Activated CD8-positive, alpha-beta T cell treated with anti-CD3 and anti-CD28 coated beads for 36 hours (primary cell): ENCODE measurements at regions not wholly inside any gene's neighbourhood (a gene's known extent, or its start where the extent isn't known, plus 50 kb on each side); places are given as distances from the start of the nearest gene placed in this dataset.

Experiments
- ATAC-seq: fragments of 200-7000 bp; cut with Tn5 transposase; one replicate; pipeline ENCODE4 v1.10.0; 2021; ENCODE audit warnings: mild to moderate bottlenecking, moderate library complexity
- CTCF ChIA-PET: fragments of 350-600 bp; sonication (Branson Sonifier 250); formaldehyde crosslinking; loops from one replicate; lab custom pipeline; 2021; ENCODE audit warnings: antibody characterized with exemption; lab: Charles Lee
- POLR2A ChIA-PET: fragments of 350-600 bp; sonication (Branson Sonifier 250); formaldehyde crosslinking; loops from one replicate; lab custom pipeline; 2021; ENCODE audit warnings: antibody characterized with exemption; lab: Charles Lee
- DNase-seq: peaks from one replicate; pipeline ENCODE4 v3.0.0-alpha.2; 2020
- H3K27ac Mint-ChIP-seq: one replicate; pipeline ENCODE4 v1.8.0; 2021; ENCODE audit warnings: mild to moderate bottlenecking, mixed read lengths
- H3K27me3 Mint-ChIP-seq: one replicate; pipeline ENCODE4 v1.8.0; 2021; ENCODE audit warnings: mixed read lengths
- H3K36me3 Mint-ChIP-seq: one replicate; pipeline ENCODE4 v1.8.0; 2021; ENCODE audit warnings: low read depth, mixed read lengths
- H3K4me1 Mint-ChIP-seq: one replicate; pipeline ENCODE4 v1.8.0; 2021; ENCODE audit warnings: low read depth, mixed read lengths
- H3K4me3 Mint-ChIP-seq: one replicate; pipeline ENCODE4 v1.8.0; 2021; ENCODE audit warnings: mild to moderate bottlenecking, moderate library complexity, mixed read lengths
- H3K9me3 Mint-ChIP-seq: one replicate; pipeline ENCODE4 v1.8.0; 2021; ENCODE audit warnings: mixed read lengths
- CTCF ChIP-seq: fragments of 200-600 bp; IDR thresholded peaks from one replicate; pipeline ENCODE4 v1.8.0; 2022; ENCODE audit warnings: antibody characterized with exemption, mild to moderate bottlenecking
- intact Hi-C: fragments of 100-400 bp; cut with micrococcal nuclease; formaldehyde crosslinking; loops from one replicate; pipeline ENCODE4 v1.10.0; 2022

- peaks cover 9% of the 10 kb centered on the region for H3K27me3 Mint-ChIP-seq
- peaks cover 2% of the 10 kb centered on the region for H3K9me3 Mint-ChIP-seq
- no peak overlapping the region for H3K27ac Mint-ChIP-seq
- no peak overlapping the region for H3K4me3 Mint-ChIP-seq
- DNase-seq (no peak), ATAC-seq (no peak)
- intact Hi-C loops: no loop called here
- H3K36me3 Mint-ChIP-seq: no peaks in the 10 kb centered on the region
- CTCF ChIA-PET: no interaction called here
- H3K4me1 Mint-ChIP-seq: no peaks in the 10 kb centered on the region
- no peak for TF ChIP-seq CTCF
- POLR2A ChIA-PET: no interaction called here
Measured at GRCh38 chr11:70744396-70745185, 346.3 kb downstream of the CTTN start.

- TF ChIP-seq CTCF: no peak
- POLR2A ChIA-PET: no interaction called here
- intact Hi-C loops: no loop called here
Measured at GRCh38 chr11:70745451-70745850, 347.1 kb downstream of the CTTN start.

GRCh38 chr11:70745941-70746340 is 347.6 kb downstream of the CTTN start:
- DNase-seq: no peak
- no peak for TF ChIP-seq CTCF
- ChIA-PET CTCF (no interaction called here), POLR2A (no interaction called here)
- Mint-ChIP-seq H3K4me3 (no peak overlapping the region), H3K36me3 (no peaks in the 10 kb centered on the region), H3K4me1 (no peaks in the 10 kb centered on the region), H3K9me3 (peaks cover 11% of the 10 kb centered on the region), H3K27ac (no peak overlapping the region), H3K27me3 (peaks cover 9% of the 10 kb centered on the region)
- intact Hi-C loops: no loop called here
- ATAC-seq: no peak

More at GRCh38 chr11:70745451-70745850, 347.1 kb downstream of the CTTN start:
- peaks cover 7% of the 10 kb centered on the region for H3K9me3 Mint-ChIP-seq
- CTCF ChIA-PET: no interaction called here
- H3K4me1 Mint-ChIP-seq: no peaks in the 10 kb centered on the region
- no peak overlapping the region for H3K27ac Mint-ChIP-seq
- H3K27me3 Mint-ChIP-seq: peaks cover 9% of the 10 kb centered on the region
- H3K36me3 Mint-ChIP-seq: no peaks in the 10 kb centered on the region
- DNase-seq (no peak), ATAC-seq (no peak)
- no peak overlapping the region for H3K4me3 Mint-ChIP-seq

- H3K27ac Mint-ChIP-seq: no peak overlapping the region
- no peak for DNase-seq
- no peak overlapping the region for H3K4me3 Mint-ChIP-seq
- no peaks in the 10 kb centered on the region for H3K36me3 Mint-ChIP-seq
- no peak for ATAC-seq
- peaks cover 9% of the 10 kb centered on the region for H3K27me3 Mint-ChIP-seq
- CTCF ChIA-PET: no interaction called here
- POLR2A ChIA-PET: no interaction called here
- H3K9me3 Mint-ChIP-seq: peaks cover 15% of the 10 kb centered on the region
- intact Hi-C loops: no loop called here
- no peaks in the 10 kb centered on the region for H3K4me1 Mint-ChIP-seq
- no peak for TF ChIP-seq CTCF
Measured at GRCh38 chr11:70746351-70746750, 348.0 kb downstream of the CTTN start.

GRCh38 chr11:70747285-70747684 is 349.0 kb downstream of the CTTN start:
- Mint-ChIP-seq H3K9me3 (peaks cover 16% of the 10 kb centered on the region), H3K4me3 (no peak overlapping the region), H3K27me3 (peaks cover 11% of the 10 kb centered on the region), H3K4me1 (no peaks in the 10 kb centered on the region), H3K36me3 (no peaks in the 10 kb centered on the region), H3K27ac (no peak overlapping the region)
- CTCF ChIA-PET: no interaction called here
- DNase-seq (no peak), ATAC-seq (no peak)
- TF ChIP-seq CTCF: no peak
- POLR2A ChIA-PET: no interaction called here
- intact Hi-C loops: no loop called here
